GM21390 (cell line): ENCODE measurements at regions not wholly inside any gene's neighbourhood (a gene's known extent, or its start where the extent isn't known, plus 50 kb on each side); places are given as distances from the start of the nearest gene placed in this dataset.
"Not testable (repeated sequence)": the region's sequence is repeated elsewhere in the genome, so short reads cannot be mapped to it uniquely, and the experiment has no call there.

Experiments
- ATAC-seq: cut with Tn5 transposase; IDR thresholded peaks from one replicate; pipeline ENCODE4 v1.9.1; 2021; ENCODE audit not compliant: unreplicated experiment

DNA sequence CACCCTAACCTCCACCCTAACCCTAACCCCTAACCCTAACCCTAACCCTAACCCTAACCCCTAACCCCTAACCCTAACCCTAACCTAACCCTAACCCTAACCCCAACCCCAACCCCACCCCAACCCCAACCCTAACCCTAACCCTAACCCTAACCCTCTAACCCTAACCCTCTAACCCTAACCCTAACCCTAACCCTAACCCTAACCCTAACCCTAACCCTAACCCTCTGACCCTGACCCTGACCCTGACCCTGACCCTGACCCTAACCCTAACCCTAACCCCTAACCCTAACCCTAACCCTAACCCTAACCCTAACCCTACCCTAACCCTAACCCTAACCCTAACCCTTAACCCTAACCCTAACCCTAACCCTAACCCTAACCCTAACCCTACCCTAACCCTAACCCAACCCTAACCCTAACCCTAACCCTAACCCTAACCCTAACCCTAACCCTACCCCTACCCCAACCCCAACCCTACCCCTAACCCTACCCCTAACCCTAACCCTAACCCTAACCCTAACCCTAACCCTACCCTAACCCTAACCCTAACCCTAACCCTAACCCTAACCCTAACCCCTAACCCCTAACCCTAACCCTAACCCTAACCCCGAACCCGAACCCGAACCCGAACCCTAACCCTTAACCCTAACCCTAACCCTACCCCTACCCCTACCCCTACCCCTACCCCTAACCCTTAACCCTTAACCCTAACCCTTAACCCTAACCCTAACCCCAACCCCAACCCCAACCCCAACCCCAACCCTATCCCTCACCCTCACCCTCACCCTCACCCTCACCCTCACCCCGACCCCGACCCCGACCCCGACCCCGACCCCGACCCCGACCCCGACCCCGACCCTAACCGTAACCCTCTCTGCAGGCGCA, 186.2 kb upstream of the CHL1 start:
- ATAC-seq = not testable (repeated sequence)

DNA sequence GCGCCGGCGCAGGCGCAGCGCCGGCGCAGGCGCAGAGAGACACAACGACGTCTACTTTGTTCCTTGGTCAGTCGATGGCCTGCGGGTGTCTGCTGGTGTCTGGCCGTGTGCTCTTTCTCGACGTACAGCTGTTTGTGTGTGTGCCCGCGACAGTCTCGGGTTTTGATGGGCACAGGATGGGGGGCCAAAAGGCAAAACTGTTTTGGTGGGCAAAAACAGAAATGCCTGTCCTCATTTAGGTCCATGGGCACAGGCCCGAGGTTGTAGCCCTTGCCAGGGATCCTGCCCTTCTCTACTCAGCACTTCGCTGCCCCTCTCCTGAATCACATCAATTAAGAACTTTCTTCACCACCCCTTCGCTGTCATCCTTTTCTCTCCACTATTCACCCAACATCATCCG, 184.8 kb upstream of the CHL1 start:
- no peak for ATAC-seq

DNA sequence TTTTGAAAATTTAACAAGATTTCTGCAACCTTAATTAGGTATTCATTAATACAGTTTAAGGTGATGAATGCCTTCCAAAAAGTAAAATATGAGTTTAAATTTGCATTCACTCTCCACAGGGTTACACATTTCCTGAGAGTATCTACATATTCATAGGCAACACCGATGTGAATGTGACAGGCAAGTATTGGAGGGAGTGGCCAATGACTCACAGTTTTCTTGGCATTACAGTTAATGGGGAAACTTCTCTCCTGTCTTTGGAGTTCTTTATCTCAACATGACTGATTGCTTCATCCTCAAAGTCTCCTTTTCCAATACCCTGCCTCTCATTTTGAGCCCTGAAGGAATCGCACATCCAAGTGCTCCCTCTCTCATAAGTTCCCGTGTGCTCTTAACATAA, 181.9 kb upstream of the CHL1 start:
- no peak for ATAC-seq

DNA sequence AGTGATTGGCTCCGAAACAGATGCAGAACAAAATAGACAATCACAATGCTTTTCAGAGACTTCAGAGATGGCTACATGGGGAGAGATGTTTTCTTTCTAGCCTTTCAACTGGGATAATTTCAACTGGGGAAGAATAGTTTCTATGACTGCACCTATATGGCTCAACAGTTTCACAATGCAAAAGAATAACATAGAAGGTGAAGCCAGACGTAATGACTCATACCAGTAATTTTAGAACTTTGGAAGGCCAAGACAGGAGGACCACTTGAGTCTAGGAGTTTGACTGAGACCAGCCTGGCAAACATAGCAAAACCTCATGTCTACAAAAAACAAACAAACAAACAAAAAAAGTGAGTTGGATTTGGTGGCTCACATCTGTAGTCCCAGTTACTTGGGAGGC, 180.2 kb upstream of the CHL1 start:
- no peak for ATAC-seq

DNA sequence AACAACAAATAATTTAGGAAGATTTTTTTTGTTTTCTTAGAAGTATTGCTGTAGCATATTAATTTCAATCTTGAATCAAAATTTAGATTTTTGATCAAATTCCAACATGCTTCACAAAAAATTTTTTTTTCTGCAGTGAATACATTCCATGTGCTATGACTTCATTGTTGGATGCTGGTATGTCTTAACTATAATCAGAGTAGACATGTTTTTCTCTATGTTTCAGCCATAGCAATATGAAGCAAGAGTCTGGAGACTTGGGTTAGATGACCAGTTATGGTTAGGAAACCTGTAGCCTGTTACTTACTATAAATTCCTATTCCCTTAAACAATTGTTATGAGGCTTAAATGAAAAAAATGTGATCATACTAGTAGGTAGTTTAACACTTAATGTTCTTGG, 176.1 kb upstream of the CHL1 start:
- no peak for ATAC-seq

DNA sequence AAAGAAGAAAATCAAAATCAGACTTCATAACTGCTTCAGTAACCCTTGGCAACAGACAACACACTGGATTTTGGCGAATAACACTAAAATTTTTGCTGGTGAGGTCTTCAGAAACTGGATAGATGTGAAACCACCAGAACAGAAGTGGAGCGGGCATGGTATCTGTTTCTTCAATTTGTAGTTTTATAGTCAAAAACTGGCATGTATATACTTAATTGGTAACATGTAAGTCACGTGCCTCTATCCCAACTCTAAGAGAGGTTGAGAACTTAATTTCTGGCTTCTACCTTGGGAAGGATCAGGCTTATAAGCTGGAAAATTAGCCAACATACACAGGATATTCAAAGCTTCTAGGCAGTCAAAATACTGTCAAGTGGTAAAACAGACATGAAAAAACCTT, 172.6 kb upstream of the CHL1 start:
- ATAC-seq = no peak

DNA sequence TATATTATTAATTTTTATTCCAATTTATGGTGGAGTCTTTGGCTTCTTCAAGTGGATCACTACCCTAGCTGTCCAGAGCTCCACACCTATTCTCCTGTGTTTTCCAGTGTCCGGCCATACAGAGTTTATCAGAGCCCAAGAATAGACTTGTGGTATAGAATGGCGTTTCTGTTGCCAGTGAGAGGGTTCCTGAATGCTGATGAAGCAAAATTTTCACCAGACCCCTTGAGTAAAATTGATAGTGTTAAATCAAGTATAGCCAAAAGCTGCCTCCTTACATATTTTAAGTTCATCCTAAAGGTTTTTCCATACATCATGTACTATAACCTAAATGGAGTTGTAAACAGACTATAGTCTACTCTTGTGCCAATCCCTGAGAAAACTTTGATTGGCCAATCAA, 171.5 kb upstream of the CHL1 start:
- ATAC-seq = no peak

DNA sequence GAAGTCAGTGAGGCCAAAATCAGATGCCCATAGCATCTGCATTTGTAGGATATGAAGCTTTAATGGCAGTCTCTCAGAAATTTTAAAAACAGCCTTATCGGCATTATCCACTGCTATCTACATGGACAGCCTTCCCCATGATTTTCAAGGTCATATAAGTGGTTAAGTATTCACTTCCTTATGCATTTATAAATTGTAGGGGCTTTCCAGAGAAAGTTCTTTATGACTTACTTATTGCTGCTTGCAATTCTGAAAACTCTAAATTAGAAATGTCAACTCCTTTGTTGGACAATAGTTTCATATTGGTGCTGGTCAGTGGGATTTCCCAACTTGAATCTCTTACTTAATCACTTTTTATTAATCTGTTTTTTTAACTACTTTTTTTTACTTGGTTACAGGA, 160.6 kb upstream of the CHL1 start:
- ATAC-seq = not testable (repeated sequence)

DNA sequence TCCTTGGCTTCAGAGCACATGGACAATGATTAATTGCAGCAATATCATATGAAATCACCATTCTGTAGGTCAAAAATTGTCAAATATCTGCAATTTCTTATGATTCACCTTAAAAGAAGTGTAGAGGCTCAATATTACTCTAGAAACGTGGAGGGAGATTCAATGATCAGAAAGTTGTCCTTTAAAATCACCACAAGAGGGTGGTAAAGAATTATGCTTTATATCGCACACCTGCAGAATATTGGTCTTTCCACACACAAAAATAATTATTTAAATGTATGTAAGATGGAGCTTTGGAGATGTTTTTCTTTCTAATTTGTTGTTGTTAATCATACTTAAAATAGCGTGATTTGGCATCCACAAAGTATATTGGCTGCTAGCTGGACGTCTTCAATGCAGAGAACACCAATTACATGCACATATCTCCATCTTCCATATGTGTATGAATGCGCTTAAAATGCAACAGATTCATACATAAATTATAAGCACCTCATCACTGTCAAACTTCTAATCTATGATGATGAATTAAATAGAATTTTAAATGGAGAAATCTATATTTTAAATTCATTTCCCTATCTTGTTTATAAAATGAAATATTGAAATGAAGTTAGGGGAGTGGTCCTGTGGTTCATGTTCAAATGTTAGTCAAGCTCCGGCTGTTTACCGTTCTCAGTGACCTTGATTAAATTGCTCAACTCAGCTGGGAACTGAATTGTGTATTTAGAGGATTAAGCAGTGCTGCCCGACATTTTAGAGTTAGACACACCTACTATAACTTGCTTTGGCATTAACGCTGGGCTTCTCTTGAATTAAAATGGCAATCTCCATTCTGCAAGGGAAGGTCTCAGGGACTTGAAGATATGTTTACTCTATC, 153.5 kb upstream of the CHL1 start:
- ATAC-seq = not testable (repeated sequence)

DNA sequence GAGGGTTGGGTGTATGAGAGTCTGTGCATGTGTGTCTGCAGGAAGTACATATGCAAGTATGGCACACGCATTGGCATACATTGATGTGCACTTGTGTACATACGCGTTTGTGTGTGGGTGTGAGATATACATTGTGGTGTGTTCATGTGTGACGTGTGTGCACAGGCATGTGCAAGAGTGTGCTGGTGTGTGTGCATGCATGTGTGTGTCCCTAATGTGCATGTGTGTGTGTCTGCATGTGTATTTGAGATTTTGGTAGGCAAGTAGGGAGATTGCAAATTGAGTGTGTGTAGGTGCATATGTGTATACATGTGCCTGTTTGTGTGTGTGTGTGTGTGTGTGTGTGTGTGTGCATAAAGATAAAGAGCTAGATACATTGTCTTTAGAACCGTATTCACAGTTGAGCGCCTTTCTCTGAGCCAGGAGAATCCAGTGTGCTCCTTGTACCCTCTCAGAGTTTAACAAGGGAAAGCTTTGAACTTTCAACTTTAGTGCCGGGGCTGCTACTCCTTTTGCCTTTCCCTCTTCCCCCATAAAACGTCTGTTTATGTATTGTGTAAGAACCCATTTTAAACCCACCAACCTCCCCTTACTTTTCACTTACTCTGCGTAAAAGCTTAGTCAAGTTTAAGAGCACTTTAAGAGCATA, 152.4 kb upstream of the CHL1 start:
- no peak for ATAC-seq

DNA sequence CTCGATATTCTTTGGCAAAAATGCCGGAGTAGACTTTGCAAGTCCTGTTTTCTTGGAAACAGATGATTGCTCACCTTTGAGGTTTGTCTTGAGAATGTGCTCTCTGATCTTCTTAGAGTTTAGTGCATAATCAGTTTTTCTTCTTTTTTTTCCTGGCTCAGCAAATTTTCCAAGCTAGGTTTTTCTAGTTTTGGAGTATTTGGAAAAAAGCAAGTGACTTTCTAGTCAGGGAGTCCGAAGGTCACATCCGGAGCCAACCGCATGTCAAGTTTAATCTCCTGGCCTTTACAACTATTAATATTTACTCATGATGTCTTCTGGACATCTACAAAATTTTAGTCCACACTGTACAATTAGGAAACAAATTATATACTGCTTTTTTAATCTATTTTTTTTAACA, 151.6 kb upstream of the CHL1 start:
- ATAC-seq = not testable (repeated sequence)

DNA sequence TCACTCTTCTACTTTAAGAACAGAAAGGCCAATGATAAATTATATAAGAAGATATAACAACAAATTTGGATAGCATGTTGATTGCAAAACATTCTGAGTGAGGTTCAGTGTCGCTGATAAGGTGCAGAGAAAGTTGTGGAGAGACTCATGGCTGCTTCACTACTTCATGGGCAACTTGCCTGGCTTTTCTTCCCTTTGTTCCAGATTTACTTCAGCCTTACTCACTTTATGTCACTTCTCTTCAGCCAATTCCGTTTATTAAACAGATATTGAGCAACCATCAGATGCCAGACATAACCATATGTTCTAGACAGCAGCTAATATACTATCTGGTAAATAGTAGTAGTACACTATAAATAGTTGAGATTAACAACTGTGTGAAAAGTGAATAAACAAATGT, 150.0 kb upstream of the CHL1 start:
- ATAC-seq = no peak

DNA sequence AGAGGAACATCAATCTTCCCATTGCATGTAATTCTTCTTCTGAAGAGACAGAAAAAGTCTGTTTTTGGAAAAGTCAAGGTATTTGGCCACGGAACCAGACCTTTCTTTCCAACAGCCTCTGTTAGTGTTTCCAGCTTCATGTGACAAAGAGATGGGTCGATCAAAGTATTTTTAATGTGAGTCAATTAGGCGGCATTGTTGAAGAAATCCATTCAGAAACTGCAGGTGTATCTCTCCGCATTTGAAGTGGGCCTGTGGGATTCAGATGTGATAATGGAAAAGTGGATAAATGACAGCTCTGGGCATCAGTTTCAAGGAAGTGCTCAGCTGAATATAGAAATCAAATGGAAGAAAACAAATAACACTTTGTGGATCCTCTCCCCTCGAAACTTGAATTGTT, 143.1 kb upstream of the CHL1 start:
- not testable (repeated sequence) for ATAC-seq

DNA sequence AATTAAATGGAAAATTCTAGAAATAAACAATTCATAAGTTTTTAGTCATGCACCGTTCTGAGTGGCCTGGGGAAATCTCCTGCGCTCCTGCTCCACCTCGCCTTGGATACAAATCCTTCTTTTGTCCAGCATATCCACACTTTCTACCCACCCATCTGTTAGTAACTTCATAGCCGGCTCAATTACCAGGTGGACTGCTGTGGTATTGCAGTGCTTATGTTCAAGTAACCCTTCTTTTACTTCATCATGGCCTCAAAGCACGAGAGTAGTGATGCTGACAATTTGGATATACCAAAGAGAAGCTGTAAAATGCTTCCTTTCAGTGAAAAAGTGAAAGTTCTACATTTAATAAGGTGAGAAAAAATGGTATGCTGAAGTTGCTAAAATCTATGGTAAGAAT, 142.3 kb upstream of the CHL1 start:
- ATAC-seq = no peak

DNA sequence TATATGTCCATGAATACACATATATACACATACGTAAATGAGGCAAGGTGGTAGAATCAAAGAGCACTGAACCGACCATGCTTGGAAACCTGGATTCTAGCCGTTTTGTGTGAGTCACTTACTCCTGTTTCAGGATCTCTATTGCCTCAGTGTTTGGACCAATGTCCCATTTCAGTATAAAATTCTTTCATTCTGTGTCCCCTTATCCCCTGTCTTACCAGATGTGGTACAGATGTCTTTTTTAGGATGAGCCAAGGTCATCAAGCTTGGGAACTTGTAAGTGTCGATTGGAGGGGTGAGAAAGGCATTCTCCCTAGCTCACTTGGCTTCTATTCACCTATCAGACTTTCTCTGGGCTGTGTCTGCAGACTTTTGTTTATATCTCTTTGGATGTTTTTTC, 139.9 kb upstream of the CHL1 start:
- no peak for ATAC-seq

DNA sequence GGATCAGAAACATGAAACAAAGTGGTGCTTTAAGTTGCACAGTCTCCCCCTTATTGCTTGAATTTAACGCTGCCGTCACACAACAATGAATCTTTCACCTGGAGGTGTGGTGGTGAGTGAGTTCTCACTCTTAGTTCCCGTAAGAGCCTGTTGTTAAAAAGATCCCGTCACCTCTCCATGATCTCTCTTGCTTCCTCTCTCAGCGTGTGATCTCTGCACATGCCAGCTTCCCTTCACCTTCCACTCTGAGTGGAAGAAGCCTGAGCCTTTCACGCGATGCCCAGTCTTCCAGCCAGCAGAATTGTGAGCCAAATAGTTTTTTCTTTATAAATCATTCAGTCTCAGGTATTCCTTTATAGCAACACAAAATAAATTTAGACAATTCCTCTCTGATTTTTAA, 136.7 kb upstream of the CHL1 start:
- ATAC-seq = no peak

DNA sequence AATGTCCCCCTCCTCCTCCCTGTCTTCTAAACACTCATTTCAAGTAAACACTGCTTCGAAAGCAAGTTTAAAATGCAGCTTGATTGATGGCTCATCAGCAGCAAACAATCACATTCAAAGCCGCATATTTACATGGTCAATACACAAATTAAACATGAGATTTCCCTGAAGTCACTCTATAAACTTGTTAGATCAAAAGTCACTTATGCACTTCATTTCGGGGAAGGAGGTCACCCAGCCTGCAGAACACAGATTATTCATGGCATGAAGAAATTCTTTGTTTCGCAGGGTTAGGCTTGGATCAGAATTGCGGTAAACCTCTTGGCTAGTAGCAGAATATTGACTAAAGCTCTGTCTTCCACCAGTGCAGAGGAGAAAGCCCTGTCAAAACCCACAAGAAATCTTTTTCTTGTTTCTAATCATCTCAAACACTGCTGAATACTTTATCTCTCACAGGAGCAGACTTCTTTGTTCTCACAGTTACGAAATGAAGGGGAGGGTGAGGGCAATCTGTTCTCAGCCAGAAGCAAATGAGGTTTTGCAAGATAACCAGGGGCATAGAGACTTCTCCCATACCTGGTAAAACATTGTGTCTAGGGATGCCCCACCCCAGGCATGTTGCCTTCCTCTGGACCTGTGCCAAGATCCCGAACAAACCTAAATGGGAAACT, 133.3 kb upstream of the CHL1 start:
- ATAC-seq = no peak

DNA sequence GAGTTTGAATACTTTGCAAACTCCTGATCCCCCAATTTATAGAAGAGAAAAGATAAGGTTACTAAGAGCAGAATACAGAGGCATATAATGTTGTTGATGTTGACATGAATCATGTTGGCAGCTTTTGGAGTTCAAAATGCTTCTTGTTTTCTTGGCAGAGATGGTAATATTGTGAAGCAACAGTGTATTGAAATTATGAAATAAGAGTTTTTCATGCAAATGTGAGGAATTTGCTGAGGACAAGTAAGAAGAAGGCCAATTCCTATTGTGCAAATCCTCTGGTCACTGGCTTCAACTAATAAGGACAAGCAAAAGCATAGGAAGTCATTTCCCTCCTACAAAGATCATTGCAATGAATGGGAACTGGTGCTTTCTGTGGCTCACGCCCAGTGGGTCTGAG, 126.9 kb upstream of the CHL1 start:
- ATAC-seq = no peak

DNA sequence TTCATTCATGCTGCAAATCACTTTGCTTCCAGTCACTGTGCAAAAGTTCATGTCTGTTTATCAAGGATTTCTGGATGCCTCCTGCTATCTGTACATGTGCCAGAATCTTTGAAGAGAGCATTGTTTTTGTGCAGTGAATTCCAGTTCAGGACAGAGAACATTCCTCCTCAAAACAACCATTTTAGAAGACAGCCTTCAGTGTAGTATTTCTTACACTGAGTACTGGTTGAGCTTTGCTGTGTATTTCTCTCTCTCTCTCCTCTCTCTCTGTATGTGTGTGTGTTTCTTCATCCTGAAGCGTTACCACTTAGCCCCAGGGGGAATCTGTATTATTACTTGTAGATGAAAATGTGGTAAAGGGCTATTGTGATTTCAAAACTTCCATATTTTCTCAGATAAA, 123.8 kb upstream of the CHL1 start:
- ATAC-seq = no peak

DNA sequence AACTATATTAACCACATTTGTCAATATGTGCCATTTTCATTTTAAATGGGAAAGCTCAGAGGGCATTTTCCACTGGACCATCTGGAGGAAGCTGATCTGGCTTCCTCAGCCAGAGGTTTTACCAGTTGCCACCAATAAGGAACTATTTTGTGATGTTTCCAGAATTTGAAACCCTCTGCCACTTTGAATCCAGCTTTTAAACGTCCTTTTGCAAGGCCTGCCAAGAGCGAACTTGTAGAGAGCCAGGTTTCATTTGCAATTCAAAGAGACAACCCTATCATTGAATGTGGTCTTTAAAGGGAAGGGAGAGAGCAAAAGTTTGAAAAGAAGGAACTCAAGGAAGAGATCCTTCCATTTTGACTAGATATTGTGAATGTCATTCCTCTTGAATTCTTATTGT, 123.3 kb upstream of the CHL1 start:
- no peak for ATAC-seq

DNA sequence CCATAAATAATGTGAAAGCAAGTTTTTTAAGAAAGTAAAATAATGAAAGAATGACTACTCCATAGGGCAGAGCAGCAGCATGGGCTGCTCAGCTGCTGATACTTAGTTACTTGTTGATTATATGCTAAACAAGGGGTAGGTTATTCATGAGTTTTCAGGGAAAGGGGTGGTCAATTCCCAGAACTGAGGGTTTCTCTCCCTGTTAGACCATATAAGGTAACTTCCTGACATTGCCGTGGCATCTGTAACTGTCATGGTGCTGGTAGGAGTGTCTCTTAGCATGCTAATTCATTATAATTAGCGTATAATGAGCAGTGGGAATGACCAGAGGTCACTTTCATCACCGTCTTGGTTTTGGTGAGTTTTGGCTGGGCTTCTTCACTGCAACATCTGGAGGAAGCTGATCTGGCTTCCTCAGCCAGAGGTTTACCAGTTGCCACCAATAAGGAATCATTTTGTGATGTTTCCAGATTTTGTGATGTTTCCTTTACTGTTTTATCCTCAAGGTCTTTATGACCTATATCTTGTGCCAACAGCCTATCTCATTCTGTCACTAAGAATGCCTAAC, 121.8 kb upstream of the CHL1 start:
- no peak for ATAC-seq
